ENCODE measurements at regions not wholly inside any gene's neighbourhood (a gene's known extent, or its start where the extent isn't known, plus 50 kb on each side); places are given as distances from the start of the nearest gene placed in this dataset.
"Not testable (repeated sequence)": the region's sequence is repeated elsewhere in the genome, so short reads cannot be mapped to it uniquely, and the experiment has no call there.

DNA sequence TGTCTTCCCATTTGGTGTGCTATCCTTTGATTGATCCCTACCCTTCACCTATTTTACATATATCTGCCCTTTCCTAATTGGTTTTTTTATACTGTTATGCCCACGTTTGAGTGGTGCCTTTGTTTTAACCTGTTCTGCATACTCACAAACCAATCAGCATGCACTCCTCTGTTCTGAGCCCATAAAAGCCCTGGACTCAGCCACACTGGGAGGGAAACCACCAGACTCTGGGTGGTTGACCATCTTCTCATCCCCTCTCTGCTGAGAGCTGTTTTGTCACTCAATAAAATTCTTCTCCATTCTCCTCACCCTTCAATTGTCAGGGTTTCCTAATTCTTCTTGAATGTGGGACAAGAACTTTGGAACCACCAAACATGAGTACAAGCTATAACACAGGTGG, 989.8 kb downstream of the ADGRL2 start:
- DNase-seq = no peak

GRCh38 chr1:82788660-82789059, 987.9 kb downstream of the ADGRL2 start:
- no peak for DNase-seq

DNA sequence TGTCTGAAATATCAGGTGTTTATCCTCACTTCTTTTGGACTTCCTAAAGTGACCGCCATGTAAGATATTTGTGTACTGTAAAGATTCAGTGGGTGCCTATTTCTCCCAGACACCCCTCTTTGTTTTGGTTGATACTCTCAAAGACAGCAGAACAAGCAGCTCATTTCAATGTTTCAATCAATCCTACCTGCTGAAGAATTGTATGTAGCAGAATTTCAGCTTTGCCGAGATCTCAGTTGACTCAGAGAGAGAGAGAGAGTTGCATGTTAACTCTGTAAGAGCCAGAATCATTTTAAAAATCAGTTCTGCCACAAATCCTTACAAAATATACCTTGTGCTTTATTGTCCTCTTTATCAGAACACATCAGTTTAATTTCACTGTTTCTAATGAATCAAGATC, 987.3 kb downstream of the ADGRL2 start:
- DNase-seq = no peak

DNA sequence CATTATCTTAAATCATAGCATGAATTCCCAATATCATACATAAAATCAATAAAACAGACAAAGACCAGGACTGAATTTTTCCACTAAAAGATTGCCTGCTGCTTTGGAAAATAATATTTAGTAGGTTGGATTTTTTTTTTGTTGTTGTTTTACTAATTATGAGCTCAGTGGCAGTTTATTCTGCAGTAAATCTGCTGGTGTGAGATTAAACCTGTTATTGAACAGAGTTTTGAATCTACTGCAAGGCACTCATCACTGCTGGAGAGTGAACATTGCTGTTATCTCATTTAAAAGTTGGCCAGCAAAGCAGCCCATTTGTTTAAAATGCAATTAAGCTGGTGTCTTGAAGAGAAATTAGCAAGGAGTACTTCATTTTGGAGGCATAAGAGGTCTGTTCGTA, 986.1 kb downstream of the ADGRL2 start:
- DNase-seq = no peak

DNA sequence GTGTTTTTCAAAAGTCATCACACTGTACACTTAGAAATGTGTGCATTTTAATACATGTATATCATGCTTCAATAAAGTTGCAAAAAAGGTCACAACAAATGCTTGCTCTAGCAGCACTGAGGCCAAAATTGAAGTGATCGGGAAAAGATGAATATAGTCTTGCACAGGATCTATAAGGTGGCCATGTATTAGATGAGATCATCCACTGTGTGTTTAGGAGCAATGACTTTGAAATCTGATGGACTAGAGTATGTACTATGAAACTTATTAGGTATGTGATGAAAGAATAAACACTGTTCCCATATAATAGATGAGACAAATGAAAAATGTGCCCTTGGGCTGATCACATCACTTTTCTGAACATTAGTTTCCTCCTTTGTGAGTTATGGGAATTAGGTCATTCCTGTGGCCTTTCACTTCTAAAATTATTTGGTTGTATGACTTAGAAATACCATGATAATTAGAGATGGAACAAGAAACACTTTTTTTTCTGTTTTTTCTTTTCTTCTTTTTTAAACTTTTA, 984.6 kb downstream of the ADGRL2 start:
- no peak for DNase-seq

- DNase-seq = no peak
Observed at GRCh38 chr1:82783044-82783443, 982.3 kb downstream of the ADGRL2 start.

DNA sequence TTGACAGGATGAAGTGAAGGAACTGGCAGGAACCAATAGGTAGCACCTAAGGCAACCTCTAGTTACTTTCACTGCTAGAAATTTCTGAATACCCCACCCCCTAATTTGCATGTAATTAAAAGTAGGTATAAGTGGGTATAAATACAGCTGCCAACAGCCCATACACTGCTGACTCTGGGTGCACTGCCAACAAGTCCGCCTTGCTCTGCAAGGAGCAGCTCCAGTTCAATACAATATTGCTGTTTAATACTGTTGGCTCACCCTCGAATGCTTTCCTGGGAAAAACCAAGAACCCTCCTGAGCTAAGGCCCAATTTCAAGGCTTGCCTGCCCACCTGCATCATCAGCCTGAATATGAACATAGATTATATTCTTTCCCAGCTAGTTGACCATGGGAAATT, 981.9 kb downstream of the ADGRL2 start:
- DNase-seq = no peak

GRCh38 chr1:82778612-82779011, 977.9 kb downstream of the ADGRL2 start:
- no peak for DNase-seq

DNA sequence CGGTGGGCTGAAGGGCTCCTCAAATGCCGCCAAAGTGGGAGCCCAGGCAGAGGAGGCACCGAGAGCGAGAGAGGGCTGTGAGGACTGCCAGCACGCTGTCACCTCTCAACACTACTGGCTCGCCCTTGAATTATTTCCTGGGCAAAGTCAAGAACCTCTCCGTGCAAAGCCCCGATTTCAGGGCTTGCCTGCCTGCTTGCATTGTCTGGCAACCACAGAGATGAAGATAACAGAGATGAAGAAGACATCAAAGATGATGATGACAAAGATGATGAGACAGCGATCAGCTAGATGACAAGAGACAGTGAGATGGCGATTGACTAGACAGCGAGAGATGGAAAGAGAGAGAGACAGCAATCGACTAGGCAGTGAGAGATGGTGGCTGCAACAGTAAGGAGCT, 976.5 kb downstream of the ADGRL2 start:
- DNase-seq = no peak

GRCh38 chr1:82776730-82777129, 976.0 kb downstream of the ADGRL2 start:
- not testable (repeated sequence) for DNase-seq

- peak in 1 of 2 donors; percentile 3 for DNase-seq
Observed at GRCh38 chr1:82775406-82776000, 974.8 kb downstream of the ADGRL2 start.

DNA sequence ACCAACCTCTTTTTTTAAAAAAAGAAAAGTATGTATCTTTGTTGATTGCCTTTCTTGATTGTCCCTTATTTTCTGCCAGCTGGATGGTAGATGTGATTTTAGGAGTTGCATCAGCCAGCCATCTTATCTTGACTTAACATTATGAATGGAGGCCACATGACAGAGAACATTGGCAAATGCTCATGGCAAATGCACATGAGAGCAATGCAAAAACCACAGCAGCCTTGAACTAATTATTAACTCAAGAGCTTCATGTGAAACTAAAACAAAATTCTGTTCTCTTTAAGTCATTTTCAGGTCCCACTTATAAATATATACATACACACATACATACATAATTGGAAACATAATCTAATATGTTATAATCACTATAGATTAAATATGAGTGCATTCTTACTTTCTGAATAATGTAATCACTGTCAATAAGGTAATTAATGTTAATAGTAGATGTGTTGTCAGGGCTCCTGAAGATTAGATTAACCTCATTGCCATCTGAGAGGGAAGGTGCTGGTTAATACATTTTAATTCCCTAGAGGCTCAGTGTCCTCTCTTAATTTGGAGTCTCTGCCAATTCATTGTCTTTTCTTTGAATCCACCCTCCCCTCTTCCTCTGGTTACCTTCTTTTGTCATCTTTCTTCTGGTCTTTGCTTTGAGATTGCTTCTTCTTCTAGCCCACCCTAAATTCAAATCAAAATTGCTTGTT, 962.2 kb downstream of the ADGRL2 start:
- DNase-seq = no peak

DNA sequence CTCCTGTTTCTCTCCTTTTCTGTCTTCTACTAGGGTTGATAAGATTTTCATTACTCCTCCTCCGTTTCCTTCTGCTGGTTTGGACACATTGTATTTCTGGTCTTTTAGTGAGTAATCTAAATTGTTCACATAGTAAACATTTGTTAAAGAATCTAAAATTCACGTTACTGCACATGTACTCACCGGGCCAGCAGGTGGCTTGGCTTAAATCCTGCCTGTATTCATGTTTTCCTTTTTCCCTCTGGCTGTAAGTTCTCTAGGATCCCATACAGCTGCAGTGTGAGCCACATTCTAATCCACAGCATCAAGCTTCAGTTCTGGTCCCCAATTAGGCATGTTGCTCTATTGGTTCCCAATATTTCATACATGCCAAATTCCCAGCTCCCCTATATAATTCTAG, 958.3 kb downstream of the ADGRL2 start:
- no peak for DNase-seq

DNA sequence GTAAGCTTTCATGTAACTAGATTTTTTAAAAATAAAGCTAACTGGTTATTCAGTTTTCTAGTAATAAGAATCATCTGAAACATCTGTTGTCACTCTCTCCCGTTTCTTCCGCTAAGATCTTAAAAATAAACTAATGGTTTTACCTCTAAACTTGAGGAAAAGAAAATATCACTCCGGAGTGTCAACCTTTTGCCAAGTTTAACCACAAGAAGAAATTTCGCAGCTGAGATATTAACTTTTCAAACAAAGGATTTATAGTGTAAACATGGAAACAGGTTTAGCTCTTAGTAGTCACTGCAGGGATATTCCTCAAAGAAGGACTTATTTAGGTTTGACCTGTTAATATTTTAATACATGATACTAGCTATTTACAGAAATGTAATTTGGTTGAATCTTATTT, 954.9 kb downstream of the ADGRL2 start:
- DNase-seq = no peak

GRCh38 chr1:82755191-82755590, 954.5 kb downstream of the ADGRL2 start:
- DNase-seq = no peak

- DNase-seq = no peak
Observed at GRCh38 chr1:82752046-82752445, 951.3 kb downstream of the ADGRL2 start.

GRCh38 chr1:82733645-82734044, 932.9 kb downstream of the ADGRL2 start:
- no peak for DNase-seq

- no peak for DNase-seq
Observed at GRCh38 chr1:82731216-82731615, 930.5 kb downstream of the ADGRL2 start.

- DNase-seq = no peak
Observed at GRCh38 chr1:82728206-82728605, 927.5 kb downstream of the ADGRL2 start.

DNA sequence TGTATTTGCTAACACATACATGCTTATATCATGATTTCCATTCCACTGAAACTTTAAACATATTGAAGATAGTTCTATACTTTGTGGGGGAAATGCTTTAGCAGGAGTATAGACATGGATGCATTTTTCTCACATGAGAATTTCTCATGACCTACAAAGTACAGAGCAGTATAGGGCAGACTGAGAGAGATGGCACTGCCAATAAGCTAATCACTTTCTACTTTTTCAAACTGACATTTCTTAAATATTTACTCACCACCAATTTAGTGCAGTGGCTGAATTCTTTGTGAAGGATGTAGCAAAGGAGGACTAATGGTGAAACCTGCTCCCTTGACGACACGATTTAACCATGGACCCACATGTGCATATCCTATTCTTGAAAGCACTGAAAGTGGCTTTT, 923.5 kb downstream of the ADGRL2 start:
- no peak for DNase-seq

GRCh38 chr1:82722608-82723007, 921.9 kb downstream of the ADGRL2 start:
- no peak for DNase-seq

- no peak for DNase-seq
Observed at GRCh38 chr1:82721702-82722101, 921.0 kb downstream of the ADGRL2 start.

DNA sequence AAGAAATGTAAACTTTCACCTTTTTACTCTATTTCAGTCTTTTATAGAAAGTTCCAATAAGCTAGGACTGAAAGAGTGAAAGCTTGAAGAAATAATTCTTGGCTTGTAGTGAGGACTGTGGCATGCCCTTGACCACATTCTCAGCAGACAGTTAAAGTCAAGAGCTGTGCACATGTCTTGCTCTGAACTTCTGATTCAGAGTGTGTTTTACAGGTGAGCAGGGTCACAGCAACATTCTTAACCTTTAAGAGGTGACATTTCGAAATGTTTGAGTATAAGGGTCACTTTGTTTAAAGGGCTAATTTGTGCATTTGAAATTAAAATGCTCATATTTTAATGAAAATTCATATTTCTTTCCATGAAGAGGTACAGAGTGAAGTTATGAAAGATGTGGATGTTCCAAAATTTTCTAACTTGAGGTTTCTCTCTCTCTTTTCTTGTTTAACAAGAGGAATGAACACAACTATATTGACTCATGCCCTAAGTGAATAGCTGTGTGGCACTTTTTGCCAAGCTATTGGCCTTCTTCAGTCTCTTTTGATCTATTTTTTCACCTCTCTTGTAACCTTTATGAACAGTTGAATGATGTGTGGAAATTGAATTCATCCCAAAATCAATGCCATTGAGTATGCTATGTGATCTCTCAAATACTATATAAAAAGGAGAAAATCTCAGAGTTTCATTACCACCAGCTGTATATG, 918.1 kb downstream of the ADGRL2 start:
- DNase-seq = no peak

- DNase-seq = no peak
Observed at GRCh38 chr1:82710091-82710490, 909.4 kb downstream of the ADGRL2 start.
